Keratinocyte (primary cell): ENCODE measurements at regions not wholly inside any gene's neighbourhood (a gene's known extent, or its start where the extent isn't known, plus 50 kb on each side); places are given as distances from the start of the nearest gene placed in this dataset.

Source experiments
- DNase-seq: peaks from one replicate; pipeline ENCODE4 v3.0.0-alpha.2; 2011; ENCODE audit warnings: low read depth, missing footprints, low spot score
- FAIRE-seq: peaks from 2 replicates; lab custom pipeline; 2011; peaks lifted over from hg19 to GRCh38; lab: Jason Lieb, UNC
- H2AFZ ChIP-seq: 2 replicates; pipeline ENCODE4 v1.6.0; 2012; ENCODE audit warnings: low read length, control low read depth, inconsistent platforms; ENCODE audit not compliant: control insufficient read depth
- H3K27ac ChIP-seq: 2 replicates; pipeline ENCODE4 v1.5.1; 2011; ENCODE audit warnings: low read length; ENCODE audit not compliant: control insufficient read depth, insufficient read depth
- H3K27me3 ChIP-seq: 3 replicates; pipeline ENCODE4 v1.6.0; 2011; ENCODE audit warnings: low read length; ENCODE audit not compliant: control insufficient read depth, insufficient read depth; ENCODE audit errors: extremely low read depth
- H3K36me3 ChIP-seq, 2 experiments: 2 replicates in 1 of 2; 3 replicates in 1 of 2; pipeline ENCODE4 v1.5.1; 2011; ENCODE audit warnings: low read length in 2 of 2, mild to moderate bottlenecking in 1 of 2; ENCODE audit not compliant: control insufficient read depth in 2 of 2, insufficient read depth in 2 of 2; ENCODE audit errors: extremely low read depth in 1 of 2
- H3K4me1 ChIP-seq: 3 replicates; pipeline ENCODE4 v1.5.1; 2011; ENCODE audit warnings: low read length; ENCODE audit not compliant: control insufficient read depth, insufficient read depth; ENCODE audit errors: extremely low read depth
- H3K4me2 ChIP-seq: 3 replicates; pipeline ENCODE4 v1.6.0; 2011; ENCODE audit warnings: low read depth, low read length; ENCODE audit not compliant: control insufficient read depth, insufficient read depth; ENCODE audit errors: extremely low read depth
- H3K4me3 ChIP-seq, 3 experiments: fragments of 200-600 bp in 1 of 3; sonication (generic) in 1 of 3; 2 replicates in 2 of 3; 3 replicates in 1 of 3; pipeline ENCODE4 v1.5.1; 2011 to 2016; ENCODE audit warnings: low read length in 3 of 3, mild to moderate bottlenecking in 3 of 3, control low read depth in 2 of 3, inconsistent platforms in 1 of 3, low read depth in 1 of 3, mixed read lengths in 1 of 3, mixed run types in 1 of 3, moderate library complexity in 1 of 3; ENCODE audit not compliant: control insufficient read depth in 2 of 3, insufficient read depth in 2 of 3; ENCODE audit errors: extremely low read depth in 1 of 3
- H3K79me2 ChIP-seq: 2 replicates; pipeline ENCODE4 v1.6.0; 2012; ENCODE audit warnings: low read length; ENCODE audit not compliant: control insufficient read depth, insufficient read depth
- H3K9ac ChIP-seq: 3 replicates; pipeline ENCODE4 v1.6.0; 2011; ENCODE audit warnings: low read length; ENCODE audit not compliant: control insufficient read depth, insufficient read depth; ENCODE audit errors: extremely low read depth
- H3K9me1 ChIP-seq: 3 replicates; pipeline ENCODE4 v1.6.0; 2011; ENCODE audit warnings: low read length; ENCODE audit not compliant: control insufficient read depth, insufficient read depth; ENCODE audit errors: extremely low read depth
- H3K9me3 ChIP-seq: 2 replicates; pipeline ENCODE4 v1.5.1; 2012; ENCODE audit warnings: low read depth, low read length; ENCODE audit not compliant: control insufficient read depth
- H4K20me1 ChIP-seq: 3 replicates; pipeline ENCODE4 v1.6.0; 2011; ENCODE audit warnings: low read length; ENCODE audit not compliant: control insufficient read depth, insufficient read depth; ENCODE audit errors: extremely low read depth
- CTCF ChIP-seq, 3 experiments: IDR thresholded peaks in 1 of 3; conservative IDR thresholded peaks in 1 of 3; optimal IDR thresholded peaks in 1 of 3; 2 replicates in 2 of 3; 3 replicates in 1 of 3; pipeline versions ENCODE3 to v1.5.1; 2011; ENCODE audit warnings: low read length in 3 of 3, mild to moderate bottlenecking in 3 of 3, moderate library complexity in 2 of 3, control low read depth in 1 of 3, inconsistent platforms in 1 of 3; ENCODE audit not compliant: insufficient read depth in 2 of 3; ENCODE audit errors: extremely low read depth in 1 of 3
- EZH2 ChIP-seq: IDR thresholded peaks from one replicate; pipeline ENCODE4 v1.6.1; 2012; ENCODE audit warnings: inconsistent platforms, mild to moderate bottlenecking, low read length, moderate library complexity
- dilution Hi-C: fragments of 300-500 bp; cut with MboI; formaldehyde crosslinking; loops from one replicate; pipeline ENCODE4 v1.7.0; 2020; ENCODE audit warnings: low sequenced_read_pairs; ENCODE audit not compliant: extremely low pct_ligation_motif_present

DNA sequence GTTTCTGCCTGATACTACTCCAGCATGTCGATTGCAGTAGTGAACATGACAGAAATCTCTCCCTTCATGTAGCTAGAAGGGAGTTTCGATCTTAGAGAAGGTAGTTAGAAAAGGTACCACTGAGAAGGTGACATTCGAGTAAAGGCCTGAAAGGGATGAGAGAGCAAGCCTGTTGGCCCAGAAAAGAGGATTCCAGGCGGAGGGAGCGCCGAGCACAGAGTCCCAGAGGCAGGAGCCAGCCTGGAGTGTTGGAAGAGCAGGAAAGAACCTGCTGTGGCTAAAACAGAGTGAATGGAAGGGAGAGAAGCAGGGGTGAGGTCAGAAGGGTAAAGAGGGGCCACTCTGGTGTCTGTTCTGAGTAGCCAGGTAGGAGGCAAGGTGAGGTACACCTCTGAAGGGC, 52.5 kb downstream of the GARRE1 start:
- H3K9me3 ChIP-seq: no peaks in the 10 kb centered on the region
- H3K27me3 ChIP-seq: no peaks in the 10 kb centered on the region
- FAIRE-seq: no peak
- dilution Hi-C loops: no loop called here
- H3K4me1 ChIP-seq: peaks cover 23% of the 10 kb centered on the region
- H3K9me1 ChIP-seq: no peaks in the 10 kb centered on the region
- no peaks in the 10 kb centered on the region for H4K20me1 ChIP-seq
- no peak overlapping the region for H3K9ac ChIP-seq
- H3K4me3 ChIP-seq: no peak overlapping the region
- H3K79me2 ChIP-seq: peaks cover 5% of the 10 kb centered on the region
- H3K27ac ChIP-seq: no peak overlapping the region
- no peak overlapping the region for H2AFZ ChIP-seq
- H3K4me2 ChIP-seq: no peak overlapping the region
- no peak for TF ChIP-seq EZH2
- TF ChIP-seq CTCF (optimal IDR thresholded peaks at IDR 0.05 in 1 of 3, IDR thresholded peaks at IDR 0.05 in 1 of 3, conservative IDR thresholded peaks at IDR 0.05 in 1 of 3; ENCODE audit: extremely low read depth in 1 of 3, insufficient read depth in 2 of 3, low read length in 3 of 3): no peak
- no peak for DNase-seq
- peaks cover 0 to 4% of the 10 kb centered on the region in 2 experiments for H3K36me3 ChIP-seq

DNA sequence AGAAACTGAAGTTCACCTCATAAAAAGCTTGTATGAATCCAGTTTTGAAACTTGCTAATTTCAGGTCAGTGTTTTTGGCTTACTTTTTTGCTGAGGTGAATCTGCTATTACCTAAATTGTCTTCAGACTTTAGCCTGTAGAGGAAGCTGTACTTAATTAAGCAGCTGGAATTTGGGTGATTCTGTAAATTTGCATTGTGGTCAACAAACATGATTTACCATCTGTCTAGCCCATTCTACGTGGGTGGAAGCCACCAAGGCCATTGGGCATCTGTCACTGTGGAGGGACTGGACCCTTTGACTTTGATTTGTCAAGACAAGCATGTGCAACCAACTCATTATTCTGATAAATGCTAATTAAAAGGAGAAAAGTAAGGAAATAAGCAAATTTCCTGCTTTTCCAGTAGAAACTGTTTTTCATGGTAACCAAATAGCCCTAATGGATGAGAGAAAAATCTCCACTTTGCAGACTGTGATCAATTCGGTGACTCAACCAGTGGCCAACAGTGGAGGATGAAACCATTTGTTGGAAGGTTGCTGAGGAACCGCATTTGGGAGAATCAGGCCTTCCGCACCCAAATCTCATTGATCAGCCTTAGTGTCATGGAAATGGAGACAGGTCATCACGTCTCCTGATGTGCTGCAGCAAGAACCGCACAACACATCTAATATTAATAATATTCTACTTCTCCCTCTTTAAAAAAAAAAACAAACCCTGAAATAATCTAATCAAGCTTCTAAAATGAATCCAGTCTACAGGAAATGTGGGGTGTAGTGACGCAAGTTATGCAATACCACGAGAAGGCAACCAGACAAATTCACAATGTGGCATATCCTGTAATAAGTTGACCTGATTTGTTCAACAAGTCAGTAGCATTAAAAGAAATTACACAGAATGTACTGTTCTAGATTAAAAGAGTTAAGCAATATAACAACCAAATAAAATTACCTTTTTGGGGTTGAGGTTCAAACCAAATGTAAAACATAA, 54.3 kb downstream of the GARRE1 start:
- Histone ChIP-seq H3K36me3 (peaks cover 0 to 4% of the 10 kb centered on the region in 2 experiments), H3K4me3 (no peak overlapping the region), H4K20me1 (no peaks in the 10 kb centered on the region), H3K27ac (no peak overlapping the region), H3K27me3 (no peaks in the 10 kb centered on the region), H3K79me2 (peaks cover 5% of the 10 kb centered on the region), H2AFZ (no peak overlapping the region), H3K9me3 (no peaks in the 10 kb centered on the region), H3K4me1 (peaks cover 31% of the 10 kb centered on the region), H3K4me2 (peak overlapping the region; percentile 26), H3K9me1 (no peaks in the 10 kb centered on the region), H3K9ac (no peak overlapping the region)
- dilution Hi-C loops: no loop called here
- FAIRE-seq: peak; percentile 49
- DNase-seq: no peak
- no peak for TF ChIP-seq EZH2
- no peak for TF ChIP-seq CTCF (optimal IDR thresholded peaks at IDR 0.05 in 1 of 3, IDR thresholded peaks at IDR 0.05 in 1 of 3, conservative IDR thresholded peaks at IDR 0.05 in 1 of 3; ENCODE audit: extremely low read depth in 1 of 3, insufficient read depth in 2 of 3, low read length in 3 of 3)
